CD14-positive monocyte (primary cell): ENCODE measurements at regions not wholly inside any gene's neighbourhood (a gene's known extent, or its start where the extent isn't known, plus 50 kb on each side); places are given as distances from the start of the nearest gene placed in this dataset.

ENCODE experiments used
- DNase-seq, 3 donors: peaks; one replicate each; pipeline ENCODE4 v3.0.0-alpha.2; 2011 to 2022
- H2AFZ ChIP-seq: 2 replicates; pipeline ENCODE4 v1.6.0; 2012; ENCODE audit warnings: mild to moderate bottlenecking, low read depth, low read length, inconsistent platforms; ENCODE audit not compliant: insufficient read depth, poor library complexity, severe bottlenecking
- H3K27ac ChIP-seq, 2 donors: 1 replicate in 1 of 2; 2 replicates in 1 of 2; pipeline ENCODE4 v1.5.1; 2012 to 2013; ENCODE audit warnings: low read length in 2 of 2, control low read depth in 1 of 2, inconsistent platforms in 1 of 2, low read depth in 1 of 2, mild to moderate bottlenecking in 1 of 2
- H3K27me3 ChIP-seq, 2 donors: one replicate each; pipeline versions ENCODE4 v1.6.0 to v1.6.1; 2011 to 2013; ENCODE audit warnings: low read length in 2 of 2; ENCODE audit not compliant: control insufficient read depth in 2 of 2, insufficient read depth in 2 of 2
- H3K36me3 ChIP-seq, 2 donors: replicated peaks in 1 of 2; 1 replicate in 1 of 2; 2 replicates in 1 of 2; pipeline versions ENCODE4 v1.5.1 to v1.6.1; 2012 to 2013; ENCODE audit warnings: low read length in 2 of 2, control low read depth in 1 of 2, inconsistent platforms in 1 of 2, mild to moderate bottlenecking in 1 of 2; ENCODE audit not compliant: insufficient read depth in 2 of 2, control insufficient read depth in 1 of 2
- H3K4me1 ChIP-seq, 2 donors: 1 replicate in 1 of 2; 2 replicates in 1 of 2; pipeline versions ENCODE4 v1.5.1 to v1.6.1; 2012 to 2013; ENCODE audit warnings: low read length in 2 of 2, control low read depth in 1 of 2, inconsistent platforms in 1 of 2, mild to moderate bottlenecking in 1 of 2, moderate library complexity in 1 of 2; ENCODE audit not compliant: insufficient read depth in 2 of 2, control insufficient read depth in 1 of 2
- H3K4me2 ChIP-seq: replicated peaks from 2 replicates; pipeline ENCODE3; 2012; ENCODE audit warnings: low read length, moderate library complexity, mild to moderate bottlenecking; ENCODE audit not compliant: poor library complexity, severe bottlenecking; ENCODE audit errors: extremely low read depth
- H3K4me3 ChIP-seq, 3 experiments: fragments of 200-600 bp in 1 of 3; sonication (generic) in 1 of 3; replicated peaks in 1 of 3; 1 replicate in 2 of 3; 2 replicates in 1 of 3; pipeline ENCODE4 v1.5.1; 2011 to 2013; ENCODE audit warnings: low read length in 3 of 3, mild to moderate bottlenecking in 3 of 3, control low read depth in 2 of 3, low read depth in 2 of 3, inconsistent platforms in 1 of 3, moderate library complexity in 1 of 3
- H3K79me2 ChIP-seq: 2 replicates; pipeline ENCODE4 v1.6.0; 2012; ENCODE audit warnings: mild to moderate bottlenecking, control low read depth, inconsistent platforms, low read length, moderate library complexity; ENCODE audit not compliant: insufficient read depth
- H3K9ac ChIP-seq: 2 replicates; pipeline ENCODE4 v1.6.0; 2017; ENCODE audit warnings: low read length, mild to moderate bottlenecking; ENCODE audit not compliant: insufficient read depth, poor library complexity, severe bottlenecking
- H3K9me3 ChIP-seq, 2 donors: replicated peaks in 1 of 2; 1 replicate in 1 of 2; 2 replicates in 1 of 2; pipeline versions ENCODE4 v1.5.1 to v1.6.1; 2012 to 2013; ENCODE audit warnings: low read length in 2 of 2, control low read depth in 1 of 2; ENCODE audit not compliant: control insufficient read depth in 1 of 2, insufficient read depth in 1 of 2
- H4K20me1 ChIP-seq: 2 replicates; pipeline ENCODE4 v1.6.0; 2012; ENCODE audit warnings: mild to moderate bottlenecking, low read length, control low read depth, moderate library complexity; ENCODE audit not compliant: insufficient read depth
- H3K27ac Mint-ChIP-seq, 7 donors: one replicate each; pipeline ENCODE4 v1.8.0; 2020; ENCODE audit warnings: mild to moderate bottlenecking in 7 of 7, mixed read lengths in 7 of 7, moderate library complexity in 6 of 7, inconsistent platforms in 2 of 7
- H3K27me3 Mint-ChIP-seq, 3 donors: one replicate each; pipeline ENCODE4 v1.8.0; 2021 to 2022; ENCODE audit warnings: low read depth in 3 of 3, mild to moderate bottlenecking in 3 of 3, mixed read lengths in 3 of 3, moderate library complexity in 3 of 3, inconsistent platforms in 1 of 3
- H3K36me3 Mint-ChIP-seq, 2 donors: one replicate each; pipeline ENCODE4 v1.8.0; 2020; ENCODE audit warnings: mixed read lengths in 2 of 2, inconsistent platforms in 1 of 2, mild to moderate bottlenecking in 1 of 2
- H3K4me1 Mint-ChIP-seq: one replicate; pipeline ENCODE4 v1.8.0; 2020; ENCODE audit warnings: mild to moderate bottlenecking, mixed read lengths
- H3K4me3 Mint-ChIP-seq, 2 donors: one replicate each; pipeline ENCODE4 v1.8.0; 2020; ENCODE audit warnings: mild to moderate bottlenecking in 2 of 2, mixed read lengths in 2 of 2, moderate library complexity in 1 of 2
- H3K9me3 Mint-ChIP-seq, 7 donors: one replicate each; pipeline ENCODE4 v1.8.0; 2020 to 2022; ENCODE audit warnings: mixed read lengths in 7 of 7, mild to moderate bottlenecking in 6 of 7, moderate library complexity in 6 of 7, inconsistent platforms in 2 of 7
- CTCF ChIP-seq: fragments of 200-600 bp; IDR thresholded peaks from one replicate; pipeline ENCODE4 v1.8.0; 2022; ENCODE audit warnings: antibody characterized with exemption, mild to moderate bottlenecking
- WGBS: methylation state at CpG from one replicate; pipeline ENCODE4 v1.1.5; 2013; ENCODE audit warnings: missing lambda C conversion rate; ENCODE audit not compliant: insufficient coverage; 5-methylcytosine and 5-hydroxymethylcytosine counted together
- intact Hi-C, 2 donors: fragments of 100-400 bp; cut with micrococcal nuclease; formaldehyde crosslinking; loops; one replicate each; pipeline versions ENCODE4 v1.15.0 to v1.15.1; 2023

GRCh38 chr12:17459214-17459613, 630.8 kb downstream of the RERGL start:
- no peak overlapping the region for H3K4me3 ChIP-seq
- no peak overlapping the region for H3K9ac ChIP-seq
- intact Hi-C loops: no loop called here
- Mint-ChIP-seq H3K4me3 (no peak overlapping the region), H3K9me3 (peaks cover 0 to 3% (median 0%) of the 10 kb centered on the region in 7 donors), H3K27ac (no peak overlapping the region), H3K4me1 (no peaks in the 10 kb centered on the region), H3K27me3 (peaks cover 0 to 2% (median 0%) of the 10 kb centered on the region in 3 donors), H3K36me3 (no peaks in the 10 kb centered on the region)
- DNase-seq: no peak
- no peak for TF ChIP-seq CTCF
- no peaks in the 10 kb centered on the region for H3K4me1 ChIP-seq
- H2AFZ ChIP-seq: no peak overlapping the region
- no peaks in the 10 kb centered on the region for H3K79me2 ChIP-seq
- no peaks in the 10 kb centered on the region for H3K36me3 ChIP-seq
- no peaks in the 10 kb centered on the region for H4K20me1 ChIP-seq
- WGBS: 79% methylated on average over 2 of the region's 2 CpGs
- no peaks in the 10 kb centered on the region for H3K27me3 ChIP-seq
- no peak overlapping the region for H3K4me2 ChIP-seq
- no peaks in the 10 kb centered on the region for H3K9me3 ChIP-seq
- no peak overlapping the region for H3K27ac ChIP-seq

GRCh38 chr12:17456486-17456885, 633.5 kb downstream of the RERGL start:
- Mint-ChIP-seq H3K9me3 (peaks cover 0 to 3% (median 2%) of the 10 kb centered on the region in 7 donors), H3K4me3 (no peak overlapping the region), H3K4me1 (no peaks in the 10 kb centered on the region), H3K27me3 (peaks cover 0 to 2% (median 0%) of the 10 kb centered on the region in 3 donors), H3K27ac (no peak overlapping the region), H3K36me3 (no peaks in the 10 kb centered on the region)
- no peaks in the 10 kb centered on the region for H3K36me3 ChIP-seq
- no peaks in the 10 kb centered on the region for H3K4me1 ChIP-seq
- H3K4me3 ChIP-seq: no peak overlapping the region
- H3K79me2 ChIP-seq: no peaks in the 10 kb centered on the region
- H2AFZ ChIP-seq: no peak overlapping the region
- intact Hi-C loops: no loop called here
- H3K27ac ChIP-seq: no peak overlapping the region
- no peak for TF ChIP-seq CTCF
- no peak overlapping the region for H3K9ac ChIP-seq
- no peak overlapping the region for H3K4me2 ChIP-seq
- H3K27me3 ChIP-seq: no peaks in the 10 kb centered on the region
- no peaks in the 10 kb centered on the region for H4K20me1 ChIP-seq
- no CpG with 5 or more reads among the region's 2 CpGs for WGBS
- no peak for DNase-seq
- H3K9me3 ChIP-seq: peaks cover 0 to 8% of the 10 kb centered on the region in 2 donors
